NCI-H748 (cell line): ENCODE measurements at regions not wholly inside any gene's neighbourhood (a gene's known extent, or its start where the extent isn't known, plus 50 kb on each side); places are given as distances from the start of the nearest gene placed in this dataset.

ENCODE experiments used
- DNase-seq: peaks from one replicate; lab custom pipeline; 2025; ENCODE audit not compliant: unreplicated experiment; lab: John Stamatoyannopoulos, UW

DNA sequence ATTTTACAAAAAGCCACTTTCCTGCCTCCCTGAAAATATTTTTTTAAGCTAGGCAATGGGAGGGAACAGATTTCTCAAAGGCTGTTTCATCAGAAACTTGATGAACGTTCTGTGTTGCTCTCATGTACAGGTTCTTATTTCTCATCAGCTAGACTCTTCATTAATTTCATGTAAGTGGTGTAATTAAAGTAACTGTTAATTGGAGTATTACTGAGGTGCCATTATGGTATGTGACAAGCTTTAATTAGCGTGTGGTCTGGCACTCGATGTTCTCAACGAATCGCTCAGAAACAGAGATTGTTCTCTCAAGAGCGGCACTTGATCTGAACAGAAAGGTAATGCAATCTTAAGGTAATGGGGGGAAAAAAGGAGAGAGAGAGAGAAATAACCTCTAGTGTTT is 81.9 kb upstream of the MYCN start:
- DNase-seq = no peak

DNA sequence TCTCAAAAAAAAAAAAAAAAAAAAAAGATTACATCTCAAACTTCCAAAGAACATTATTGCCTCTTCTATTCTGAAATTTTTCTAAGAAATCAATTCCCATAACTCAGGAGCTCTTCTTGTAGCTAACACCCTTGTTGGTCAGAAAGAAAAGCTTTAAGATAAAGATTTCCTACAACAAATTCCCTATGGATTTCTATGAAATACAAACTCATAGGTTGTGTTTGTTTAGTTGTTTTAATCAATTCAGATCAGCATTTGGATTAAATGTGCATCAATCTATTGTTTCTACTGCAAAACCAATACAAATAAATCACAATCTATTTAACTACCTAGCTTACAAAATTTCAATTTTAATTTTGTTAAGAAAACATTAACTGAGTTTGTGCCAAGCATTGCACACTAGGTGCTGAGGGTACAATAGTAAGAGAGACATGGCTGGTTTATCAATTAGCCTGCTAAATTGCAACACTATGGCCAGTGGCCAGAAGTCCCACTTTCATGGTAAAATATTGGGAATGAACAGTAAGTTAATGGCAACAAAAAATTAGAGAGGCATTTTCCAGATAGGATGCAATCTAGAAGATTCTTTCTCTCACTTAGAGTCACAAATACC is 80.2 kb upstream of the MYCN start:
- no peak for DNase-seq

DNA sequence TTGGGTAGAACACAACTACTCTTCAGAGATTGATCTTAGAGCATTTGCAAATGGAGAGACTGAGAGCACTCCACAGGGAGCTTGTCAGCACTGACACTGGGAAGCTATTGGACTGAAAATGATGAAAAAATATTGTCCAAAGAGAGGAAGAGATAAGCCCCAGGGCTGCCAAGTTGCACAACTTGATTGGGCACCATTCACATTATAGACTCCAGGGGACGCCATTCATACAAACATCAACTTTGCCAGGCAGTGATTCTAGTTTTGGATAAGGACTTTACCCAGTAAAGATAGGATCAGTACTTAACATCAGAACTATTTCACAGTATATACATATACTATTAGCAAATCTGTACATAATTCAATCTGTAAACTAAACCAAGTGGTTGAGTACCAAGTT is 79.6 kb upstream of the MYCN start:
- no peak for DNase-seq

DNA sequence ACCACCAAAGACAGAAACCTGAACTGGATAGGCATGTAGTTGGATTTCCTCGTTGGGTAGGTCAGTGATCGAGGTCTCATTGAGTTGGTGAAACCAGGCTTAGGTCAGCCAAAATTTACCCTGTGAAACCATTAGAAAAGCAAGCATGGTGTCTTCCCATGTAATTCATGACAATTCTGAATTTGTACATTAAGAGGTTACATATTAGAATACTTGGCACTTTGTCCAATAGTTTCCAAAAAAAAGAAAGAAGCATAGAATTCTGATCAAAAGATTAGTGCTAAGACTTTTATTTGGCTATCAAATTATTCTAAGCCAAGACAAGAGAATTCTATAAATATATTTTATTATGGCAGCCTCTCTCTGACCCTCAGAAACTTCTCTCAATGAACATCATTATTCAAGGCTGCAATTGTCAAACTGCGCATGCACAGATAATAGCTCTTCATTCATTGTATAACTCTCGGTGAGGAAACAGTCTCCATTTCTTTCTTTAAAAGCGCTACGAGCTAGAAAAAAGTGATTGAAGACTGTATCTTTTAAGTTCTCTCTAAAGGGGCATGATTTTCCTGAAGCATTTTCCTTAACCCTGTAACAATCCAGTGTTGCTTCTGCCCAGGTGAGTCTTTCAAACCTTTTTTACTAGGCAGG is 79.1 kb upstream of the MYCN start:
- DNase-seq = no peak

DNA sequence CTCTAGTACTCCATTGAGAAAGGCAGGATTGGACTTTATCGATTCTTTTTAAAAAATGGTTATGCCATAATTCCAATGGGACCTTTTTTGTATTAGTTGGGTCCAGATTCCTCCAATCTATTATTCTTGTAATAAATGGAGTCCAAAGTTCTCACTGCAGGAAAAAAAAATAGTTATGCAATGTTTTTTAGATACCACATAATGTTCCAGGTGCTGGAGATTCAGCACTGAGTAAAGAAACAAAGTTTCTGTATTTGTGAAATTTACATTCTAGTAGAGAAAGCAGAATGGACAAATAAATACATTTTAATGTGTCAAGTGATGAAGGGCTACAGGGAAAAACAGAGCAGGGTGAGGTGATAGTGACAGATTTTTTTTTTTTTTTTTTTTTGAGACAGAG is 78.5 kb upstream of the MYCN start:
- no peak for DNase-seq

DNA sequence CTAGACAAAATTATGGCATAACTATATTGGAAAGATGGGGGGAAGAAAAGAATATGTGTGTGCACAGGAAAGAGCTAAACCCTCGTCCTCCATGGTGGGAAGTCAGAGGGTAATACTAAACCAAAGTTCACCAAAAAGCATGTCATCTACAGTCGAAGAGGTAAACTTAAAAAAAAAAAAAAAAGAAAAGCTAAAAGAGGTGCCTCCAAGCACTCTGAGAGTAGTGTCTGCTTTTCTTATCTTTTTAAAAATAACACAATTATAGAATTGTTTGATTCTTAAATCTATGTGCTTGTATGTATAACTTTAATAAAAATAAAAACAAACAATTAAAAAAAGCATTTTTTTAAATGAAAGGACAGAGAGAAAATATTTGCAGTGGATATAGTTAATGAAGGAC is 77.3 kb upstream of the MYCN start:
- no peak for DNase-seq

DNA sequence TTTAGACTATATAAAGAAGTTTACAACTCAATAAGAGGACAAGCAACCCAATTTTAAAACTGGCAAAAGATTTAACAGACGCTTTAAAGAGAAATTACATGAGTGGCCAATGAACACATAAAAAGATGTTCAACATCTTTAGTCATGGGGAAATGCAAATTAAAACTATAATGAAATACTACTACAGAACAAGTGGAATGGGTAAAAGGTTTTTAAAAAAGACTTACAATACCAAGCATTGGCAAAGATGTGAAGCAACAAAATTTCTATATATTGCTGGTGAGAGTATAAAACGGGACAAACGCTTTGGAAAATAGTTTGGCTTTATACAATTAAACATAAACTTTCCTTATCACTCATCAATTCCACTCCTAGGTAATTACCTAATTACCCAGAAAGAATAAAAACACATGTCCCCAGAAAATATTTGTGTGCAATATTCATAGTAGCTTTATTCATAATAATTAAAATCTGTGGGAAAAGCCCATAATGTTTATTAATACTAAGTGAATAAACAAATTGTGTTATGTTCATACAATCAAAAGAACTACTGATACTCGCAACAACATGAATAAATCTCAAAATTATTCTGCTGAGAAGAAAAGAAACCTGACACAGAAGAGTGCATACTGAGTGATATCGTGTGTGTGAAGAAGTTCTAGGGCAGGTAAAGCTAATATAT is 76.7 kb upstream of the MYCN start:
- DNase-seq = no peak

DNA sequence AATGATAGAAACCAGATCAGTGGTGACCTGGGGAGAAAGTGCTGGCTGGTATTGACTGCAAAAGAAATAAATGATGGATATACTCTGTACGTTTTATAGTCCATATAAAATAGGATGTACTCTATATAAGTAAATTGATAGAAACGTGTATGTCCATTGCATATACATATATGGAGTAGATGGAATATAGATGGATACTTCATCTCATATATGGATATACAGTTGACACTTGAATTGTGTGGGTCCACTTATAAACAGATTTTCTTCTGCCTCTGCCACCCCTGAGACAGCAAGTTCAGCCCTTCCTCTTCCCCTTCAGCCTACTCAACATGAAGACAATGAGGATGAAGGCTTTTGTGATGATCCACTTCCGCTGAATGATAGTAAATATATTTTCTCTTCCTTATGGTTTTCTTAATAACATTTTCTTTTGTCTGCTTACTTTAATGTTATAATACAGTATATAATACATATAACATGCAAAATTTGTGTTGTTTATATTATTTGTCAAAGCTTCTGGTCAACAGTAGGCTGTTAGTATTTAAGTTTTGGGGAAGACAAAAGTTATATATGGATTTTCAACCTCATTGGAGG is 76.1 kb upstream of the MYCN start:
- no peak for DNase-seq

DNA sequence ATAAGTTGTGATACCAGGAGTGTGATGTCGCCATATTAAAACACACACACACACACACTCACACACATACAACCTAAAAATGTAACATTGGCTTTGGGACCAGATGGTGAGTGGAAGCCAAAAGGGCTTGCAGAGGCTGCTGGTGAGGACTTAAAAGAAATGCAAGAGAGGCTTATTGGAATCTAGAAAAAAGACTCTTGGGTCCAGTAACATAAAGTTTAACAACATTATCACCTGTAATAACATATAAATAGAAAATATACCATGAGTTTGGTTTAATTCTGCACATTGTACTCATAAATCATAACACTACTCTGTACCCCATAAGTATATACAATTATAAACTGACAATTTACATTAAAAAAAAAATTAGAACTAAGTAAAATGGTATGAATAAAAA is 74.4 kb upstream of the MYCN start:
- no peak for DNase-seq

DNA sequence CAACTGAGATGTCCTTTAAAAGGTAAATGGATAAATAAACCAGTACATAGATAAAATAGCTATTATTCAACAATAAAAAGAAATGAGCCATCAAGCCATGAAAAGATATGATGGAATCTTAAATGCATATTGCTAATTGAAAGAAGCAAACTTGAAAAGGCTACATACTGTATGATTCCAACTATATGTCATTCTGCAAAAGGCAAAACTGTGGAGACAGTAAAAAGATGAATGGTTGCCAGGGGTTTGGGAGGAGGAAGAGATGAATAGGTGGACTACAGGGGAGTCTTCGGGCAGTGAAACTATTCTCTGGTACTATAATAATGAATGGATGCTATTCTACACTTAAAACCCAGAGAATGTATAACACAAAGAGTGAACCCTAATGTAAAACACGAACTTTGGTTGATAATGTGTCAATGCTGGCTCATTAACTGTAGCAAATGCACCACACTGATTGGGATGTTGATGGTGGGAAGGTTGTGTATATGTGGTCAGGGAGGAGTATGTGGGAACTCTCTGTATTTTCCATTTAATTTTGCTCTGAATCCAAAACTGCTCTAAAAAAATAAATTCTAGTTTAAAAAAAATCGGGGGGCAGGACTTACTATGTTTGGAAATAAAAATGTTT is 73.7 kb upstream of the MYCN start:
- DNase-seq = no peak

DNA sequence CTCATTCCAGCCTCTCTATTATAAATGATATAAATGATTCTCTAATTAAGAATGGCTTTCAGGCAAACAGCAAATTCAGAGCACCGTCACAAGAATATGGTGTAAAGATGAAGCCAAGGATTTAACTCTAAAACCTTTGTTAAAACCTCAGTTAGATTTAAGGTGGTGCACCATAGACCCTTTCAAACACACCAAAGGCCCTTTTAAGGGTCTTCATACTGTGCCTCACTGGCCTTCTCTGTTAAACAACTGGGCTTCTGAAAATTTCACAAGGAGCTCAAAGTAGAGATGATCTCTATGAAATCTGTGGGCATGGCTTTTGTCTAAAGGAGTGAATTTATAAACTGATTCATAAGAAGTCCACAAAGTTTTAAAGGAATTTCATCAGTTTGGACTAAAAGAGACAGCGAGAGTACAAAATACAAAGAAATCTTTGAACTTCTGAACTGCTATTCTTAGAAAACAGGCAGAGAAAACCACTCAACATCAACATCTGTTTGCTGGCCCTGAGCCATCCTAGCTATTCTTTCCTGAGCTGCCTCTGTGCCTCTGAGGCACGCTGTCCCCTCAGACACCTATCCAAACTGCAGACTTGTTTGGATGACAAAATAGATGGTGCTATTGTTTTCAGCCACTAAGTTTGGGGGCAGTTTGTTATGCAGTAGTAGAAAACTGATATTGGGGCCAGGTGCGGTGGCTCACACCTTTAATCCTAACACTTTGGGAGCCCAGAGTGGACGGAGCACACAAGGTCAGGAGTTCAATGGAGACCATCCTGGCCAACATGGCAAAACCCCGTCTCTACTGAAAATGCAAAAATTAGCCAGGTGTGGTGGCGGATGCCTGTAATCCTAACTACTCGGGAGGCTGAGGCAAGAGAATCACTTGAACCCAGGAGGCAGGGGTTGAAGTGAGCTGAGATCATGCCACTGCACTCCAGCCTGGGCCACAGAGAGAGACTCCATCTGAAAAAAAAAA is 72.9 kb upstream of the MYCN start:
- no peak for DNase-seq

DNA sequence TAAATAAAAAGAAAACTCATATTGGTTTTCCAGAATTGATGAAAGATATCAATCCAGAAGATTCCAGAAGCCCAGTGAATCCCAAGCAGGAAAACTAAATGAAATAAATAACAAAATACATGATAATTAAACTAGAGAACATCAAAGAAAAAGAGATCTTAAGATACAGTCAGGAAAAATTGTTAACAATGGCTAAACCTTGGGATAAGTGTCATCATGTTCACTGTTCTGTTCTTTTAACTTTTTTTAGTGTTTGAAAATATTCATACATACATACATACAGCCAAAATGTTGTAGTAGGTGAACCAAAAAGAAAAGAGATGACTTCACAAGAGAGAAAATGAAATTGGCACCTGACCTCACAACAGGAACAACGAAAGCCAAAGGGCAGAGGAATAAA is 72.2 kb upstream of the MYCN start:
- DNase-seq = no peak

DNA sequence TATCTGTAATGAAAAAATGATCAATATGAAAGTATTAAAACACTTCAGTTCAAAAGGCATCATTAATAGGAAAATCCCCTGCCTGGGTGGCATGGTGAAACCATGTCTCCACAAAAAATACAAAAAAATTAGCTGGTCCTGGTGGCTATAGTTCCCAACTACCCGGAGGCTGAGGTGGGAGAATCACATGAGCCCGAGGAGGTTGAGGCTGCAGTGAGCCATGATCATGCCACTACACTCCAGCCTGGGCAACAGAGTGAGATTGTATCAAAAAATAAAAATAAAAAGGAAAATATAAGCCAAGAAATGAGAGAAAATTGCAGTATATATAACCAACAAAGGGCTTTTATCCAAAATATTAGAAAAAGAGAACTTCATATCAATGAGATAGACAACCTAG is 71.6 kb upstream of the MYCN start:
- DNase-seq = no peak

DNA sequence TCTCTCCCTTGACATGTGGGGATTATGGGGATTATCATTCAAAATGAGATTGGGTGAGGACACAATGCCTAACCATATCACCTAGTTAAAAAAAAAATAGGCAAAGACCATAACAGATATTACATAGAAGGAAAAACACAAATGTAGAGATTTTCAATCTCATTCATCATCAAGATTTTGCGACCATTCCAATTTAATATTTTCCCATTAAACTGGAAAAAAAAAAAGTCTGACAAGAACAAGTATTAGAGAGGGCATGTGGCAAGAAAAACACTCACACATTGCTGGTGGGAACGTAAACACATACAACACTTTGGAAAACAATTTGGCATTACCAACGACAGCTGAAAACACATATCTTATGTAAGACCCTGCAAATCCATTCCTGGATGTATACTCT is 71.0 kb upstream of the MYCN start:
- DNase-seq = no peak

DNA sequence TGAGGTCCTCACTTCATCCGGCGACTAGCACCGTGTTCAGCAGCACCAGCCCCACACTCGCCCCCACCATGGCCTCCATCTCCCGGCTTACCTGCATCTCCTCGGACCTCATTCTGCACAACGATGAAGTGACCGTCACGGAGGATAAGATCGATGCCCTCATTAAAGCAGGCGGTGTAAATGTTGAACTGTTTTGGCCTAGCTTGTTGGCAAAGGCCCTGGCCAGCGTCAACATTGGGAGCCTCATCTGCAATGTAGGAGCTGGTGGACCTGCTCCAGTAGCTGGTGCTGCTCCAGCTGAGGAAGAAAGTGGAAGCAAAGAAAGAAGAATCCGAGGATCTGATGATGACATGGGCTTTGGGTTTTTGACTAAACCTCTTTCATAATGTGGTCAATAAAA is 70.5 kb upstream of the MYCN start:
- DNase-seq = no peak

DNA sequence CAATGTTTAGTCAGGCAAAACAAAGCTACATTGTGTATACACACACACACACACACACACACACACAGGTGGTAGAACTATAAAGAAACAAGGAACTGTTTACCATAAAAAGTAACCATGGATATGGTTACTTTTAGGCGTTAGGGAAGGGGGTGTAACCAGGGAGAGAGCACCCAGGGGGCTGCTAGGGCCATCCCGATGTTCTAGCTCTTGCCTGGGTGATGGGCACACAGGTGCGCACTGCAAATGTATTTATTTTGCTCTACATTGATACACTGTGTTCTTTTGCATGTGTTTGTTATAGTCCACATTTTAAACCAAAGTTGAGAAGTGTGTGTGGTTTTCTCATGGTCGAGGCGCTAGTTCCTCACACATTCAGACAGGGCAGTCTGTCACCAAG is 69.8 kb upstream of the MYCN start:
- DNase-seq = no peak

DNA sequence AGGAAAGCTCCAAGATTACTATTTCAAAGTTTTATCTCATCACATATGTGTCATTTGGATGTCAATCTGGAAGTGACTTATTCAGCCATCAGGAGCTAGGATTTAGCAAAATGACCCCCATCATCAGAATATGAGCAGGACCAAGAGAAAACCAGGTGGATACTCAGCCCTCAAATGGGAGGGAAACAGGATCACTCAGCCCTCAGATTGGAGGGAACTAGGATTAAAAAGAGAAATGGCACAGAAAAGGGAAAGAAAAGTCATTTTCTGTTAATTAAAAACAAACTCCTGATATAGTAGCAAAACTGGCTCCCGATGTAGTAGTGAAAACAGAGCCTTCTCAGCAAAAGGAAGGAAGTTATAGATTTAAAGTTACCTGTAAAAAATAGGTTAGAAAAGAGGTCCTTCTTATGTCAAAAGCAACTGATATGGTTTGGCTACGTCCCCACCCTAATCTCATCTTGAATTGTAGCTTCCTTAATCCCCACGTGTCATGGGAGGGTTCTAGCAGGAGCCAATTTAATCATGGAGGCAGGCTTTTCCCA is 69.0 kb upstream of the MYCN start:
- no peak for DNase-seq

DNA sequence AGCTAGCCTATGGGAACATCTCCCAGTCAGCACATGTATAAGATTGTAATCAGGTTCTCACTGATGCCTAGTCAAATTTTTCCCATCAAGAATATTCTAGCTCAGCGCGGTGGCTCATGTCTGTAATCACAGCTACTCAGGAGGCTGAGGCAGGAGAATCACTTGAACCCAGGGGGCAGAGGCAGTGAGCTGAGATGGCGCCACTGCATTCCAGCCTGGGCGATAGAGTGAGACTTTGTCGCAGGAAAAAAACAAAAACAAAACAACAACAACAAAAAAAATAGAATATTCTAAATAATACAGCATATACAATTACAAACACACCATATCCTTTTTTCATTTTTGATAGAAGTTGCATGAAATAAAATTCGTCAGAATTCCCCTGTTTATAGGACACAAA is 67.5 kb upstream of the MYCN start:
- DNase-seq = no peak

DNA sequence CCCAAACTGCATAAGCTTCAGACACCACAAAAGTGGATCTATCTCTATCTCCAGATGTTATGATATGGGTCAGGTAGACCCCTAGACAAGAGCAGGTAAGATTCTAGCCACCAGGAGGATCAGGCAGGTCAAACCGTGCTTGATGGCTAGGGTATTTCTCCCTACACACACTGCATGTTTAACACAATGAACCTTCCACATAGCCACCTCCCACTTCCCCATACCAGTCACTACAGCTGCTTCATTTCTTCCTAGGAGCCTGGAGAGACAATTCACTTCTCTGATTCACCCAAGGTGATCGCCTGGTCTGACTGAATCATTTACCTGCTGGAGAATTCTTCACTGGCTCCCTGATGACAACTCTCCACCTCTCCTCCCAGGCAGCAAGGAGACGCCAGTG is 66.0 kb upstream of the MYCN start:
- DNase-seq = no peak
